WERI-Rb-1 (cell line): ENCODE measurements at regions not wholly inside any gene's neighbourhood (a gene's known extent, or its start where the extent isn't known, plus 50 kb on each side); places are given as distances from the start of the nearest gene placed in this dataset.

Source experiments
- DNase-seq: peaks from one replicate; pipeline ENCODE4 v3.0.0-alpha.2; 2020
- H3K27ac ChIP-seq: fragments of 250-450 bp; sonication (Bioruptor Pico); 2 replicates; pipeline ENCODE4 v1.5.1; 2020; ENCODE audit warnings: mild to moderate bottlenecking, moderate library complexity
- H3K27me3 ChIP-seq: fragments of 250-450 bp; sonication (Bioruptor Pico); 2 replicates; pipeline ENCODE4 v1.5.1; 2021; ENCODE audit warnings: mild to moderate bottlenecking, low read depth, moderate library complexity; ENCODE audit not compliant: insufficient read depth, severe bottlenecking
- H3K36me3 ChIP-seq: fragments of 250-450 bp; sonication (Bioruptor Pico); 2 replicates; pipeline ENCODE4 v1.5.1; 2020; ENCODE audit warnings: mild to moderate bottlenecking, moderate library complexity
- H3K4me3 ChIP-seq: 2 replicates; pipeline ENCODE4 v1.5.1; 2011; ENCODE audit warnings: low read depth, mild to moderate bottlenecking, control low read depth, low read length
- H3K9me3 ChIP-seq: fragments of 250-450 bp; sonication (Bioruptor Pico); 2 replicates; pipeline ENCODE4 v1.5.1; 2021; ENCODE audit warnings: mild to moderate bottlenecking, moderate library complexity; ENCODE audit not compliant: severe bottlenecking
- TF ChIP-seq, protein P1 (sequence below): IDR thresholded peaks from 2 replicates; pipeline ENCODE4 v1.5.1; 2011; ENCODE audit warnings: low read depth, mild to moderate bottlenecking, control low read depth, inconsistent platforms, low read length

DNA sequence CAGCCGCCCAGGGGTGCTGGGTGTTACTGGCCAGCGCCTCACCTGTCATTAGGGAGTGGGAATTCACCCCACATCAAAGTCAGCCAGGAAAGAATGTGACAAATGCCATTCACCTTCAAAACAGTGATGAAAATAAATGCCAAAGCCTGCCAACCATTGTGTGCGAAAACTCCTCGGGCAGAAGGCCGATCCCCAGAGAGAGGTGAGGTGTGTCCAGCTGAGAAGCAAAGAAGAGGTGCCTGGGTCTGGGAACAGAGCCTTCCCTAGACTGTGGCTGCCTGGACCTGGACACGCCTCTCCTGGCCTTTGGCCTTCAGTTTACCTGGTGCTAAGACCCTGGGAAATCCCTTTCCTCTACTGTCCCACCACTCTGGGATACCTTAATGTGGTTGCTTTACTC is 142.7 kb downstream of the CYP26B1 start:
- H3K36me3 ChIP-seq: no peaks in the 10 kb centered on the region
- H3K9me3 ChIP-seq: no peaks in the 10 kb centered on the region
- H3K27me3 ChIP-seq: no peaks in the 10 kb centered on the region
- DNase-seq: no peak
- TF ChIP-seq, protein P1, sequence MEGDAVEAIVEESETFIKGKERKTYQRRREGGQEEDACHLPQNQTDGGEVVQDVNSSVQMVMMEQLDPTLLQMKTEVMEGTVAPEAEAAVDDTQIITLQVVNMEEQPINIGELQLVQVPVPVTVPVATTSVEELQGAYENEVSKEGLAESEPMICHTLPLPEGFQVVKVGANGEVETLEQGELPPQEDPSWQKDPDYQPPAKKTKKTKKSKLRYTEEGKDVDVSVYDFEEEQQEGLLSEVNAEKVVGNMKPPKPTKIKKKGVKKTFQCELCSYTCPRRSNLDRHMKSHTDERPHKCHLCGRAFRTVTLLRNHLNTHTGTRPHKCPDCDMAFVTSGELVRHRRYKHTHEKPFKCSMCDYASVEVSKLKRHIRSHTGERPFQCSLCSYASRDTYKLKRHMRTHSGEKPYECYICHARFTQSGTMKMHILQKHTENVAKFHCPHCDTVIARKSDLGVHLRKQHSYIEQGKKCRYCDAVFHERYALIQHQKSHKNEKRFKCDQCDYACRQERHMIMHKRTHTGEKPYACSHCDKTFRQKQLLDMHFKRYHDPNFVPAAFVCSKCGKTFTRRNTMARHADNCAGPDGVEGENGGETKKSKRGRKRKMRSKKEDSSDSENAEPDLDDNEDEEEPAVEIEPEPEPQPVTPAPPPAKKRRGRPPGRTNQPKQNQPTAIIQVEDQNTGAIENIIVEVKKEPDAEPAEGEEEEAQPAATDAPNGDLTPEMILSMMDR: no peak
- H3K27ac ChIP-seq: no peak overlapping the region
- no peak overlapping the region for H3K4me3 ChIP-seq

DNA sequence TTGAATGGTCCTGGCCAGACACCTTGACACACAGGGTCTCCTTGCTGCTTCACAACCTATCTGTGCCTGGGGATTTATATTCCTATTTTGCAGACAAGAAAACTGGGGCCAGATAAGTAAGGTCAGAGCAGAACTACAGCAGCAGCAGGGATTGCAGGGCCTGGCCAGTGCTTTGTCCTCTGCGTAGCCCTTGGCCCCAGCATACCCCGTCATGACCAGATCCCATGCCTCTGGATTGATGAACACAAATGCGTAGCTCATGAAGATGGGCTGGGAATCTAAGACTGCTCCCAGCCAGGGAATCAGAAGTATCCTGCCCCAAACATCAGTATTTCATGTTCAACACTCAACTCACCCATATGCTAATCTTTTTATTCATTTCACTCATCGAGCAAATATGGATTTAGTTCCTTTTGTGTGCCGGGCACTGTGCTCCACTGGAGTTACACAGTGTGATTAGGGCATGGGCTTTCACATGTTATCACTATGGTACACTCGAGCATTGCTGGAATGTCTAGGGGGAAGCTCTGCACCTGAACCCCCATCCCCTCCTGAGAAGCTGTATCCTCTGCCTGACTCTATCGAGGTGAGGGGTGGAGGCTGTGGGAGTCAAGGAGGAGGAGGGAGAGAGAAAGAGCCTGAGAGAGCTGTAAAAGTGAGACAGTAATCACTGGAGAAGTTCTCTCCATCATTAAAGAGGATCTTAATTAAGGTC is 143.3 kb downstream of the CYP26B1 start:
- DNase-seq: no peak
- Histone ChIP-seq H3K27ac (no peak overlapping the region), H3K36me3 (no peaks in the 10 kb centered on the region), H3K9me3 (no peaks in the 10 kb centered on the region), H3K27me3 (no peaks in the 10 kb centered on the region), H3K4me3 (no peak overlapping the region)
- TF ChIP-seq, protein P1: no peak

DNA sequence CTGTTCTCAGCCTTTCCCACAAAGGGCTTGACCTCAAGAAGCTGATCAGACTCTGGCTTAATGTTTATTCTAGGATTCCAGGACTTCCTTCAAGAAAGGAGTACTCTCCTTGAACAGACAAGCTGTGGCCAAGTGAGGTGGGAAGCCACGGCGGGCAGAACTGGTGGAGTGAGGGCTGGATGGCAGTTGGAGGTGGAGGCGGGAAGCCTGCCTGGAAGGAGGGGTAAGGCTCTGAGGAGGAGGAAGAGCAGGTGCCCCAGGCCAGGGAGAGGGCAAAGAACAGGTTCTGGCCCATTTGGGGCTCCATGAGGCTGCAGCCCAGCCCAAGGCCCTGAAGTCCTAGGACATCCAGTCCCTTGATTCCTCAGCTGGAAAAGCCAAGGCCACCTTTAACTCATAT is 143.9 kb downstream of the CYP26B1 start:
- DNase-seq: no peak
- Histone ChIP-seq H3K27ac (no peak overlapping the region), H3K4me3 (no peak overlapping the region), H3K9me3 (no peaks in the 10 kb centered on the region), H3K27me3 (no peaks in the 10 kb centered on the region), H3K36me3 (no peaks in the 10 kb centered on the region)
- TF ChIP-seq, protein P1: no peak

DNA sequence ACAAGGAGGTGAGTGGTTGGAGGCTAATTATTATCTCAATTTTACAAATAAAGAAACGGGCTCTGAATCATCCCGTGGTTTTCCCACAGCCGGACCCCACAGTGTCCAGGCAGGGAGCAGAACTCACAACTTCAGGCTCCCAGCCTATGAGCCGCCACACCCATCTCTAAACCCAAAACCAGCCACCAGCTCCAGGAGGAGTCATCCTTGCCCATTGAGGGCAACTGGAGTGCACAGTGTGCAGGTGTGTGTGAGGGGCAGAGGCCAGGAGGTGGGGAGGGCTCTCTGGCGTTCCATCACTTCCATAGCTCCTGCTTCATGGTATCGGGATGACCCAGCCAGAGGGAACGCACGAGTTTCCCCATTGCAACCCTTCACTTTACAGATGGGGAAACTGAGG is 144.5 kb downstream of the CYP26B1 start:
- Histone ChIP-seq H3K36me3 (no peaks in the 10 kb centered on the region), H3K4me3 (no peak overlapping the region), H3K27ac (no peak overlapping the region), H3K9me3 (no peaks in the 10 kb centered on the region), H3K27me3 (no peaks in the 10 kb centered on the region)
- TF ChIP-seq, protein P1: no peak
- no peak for DNase-seq

DNA sequence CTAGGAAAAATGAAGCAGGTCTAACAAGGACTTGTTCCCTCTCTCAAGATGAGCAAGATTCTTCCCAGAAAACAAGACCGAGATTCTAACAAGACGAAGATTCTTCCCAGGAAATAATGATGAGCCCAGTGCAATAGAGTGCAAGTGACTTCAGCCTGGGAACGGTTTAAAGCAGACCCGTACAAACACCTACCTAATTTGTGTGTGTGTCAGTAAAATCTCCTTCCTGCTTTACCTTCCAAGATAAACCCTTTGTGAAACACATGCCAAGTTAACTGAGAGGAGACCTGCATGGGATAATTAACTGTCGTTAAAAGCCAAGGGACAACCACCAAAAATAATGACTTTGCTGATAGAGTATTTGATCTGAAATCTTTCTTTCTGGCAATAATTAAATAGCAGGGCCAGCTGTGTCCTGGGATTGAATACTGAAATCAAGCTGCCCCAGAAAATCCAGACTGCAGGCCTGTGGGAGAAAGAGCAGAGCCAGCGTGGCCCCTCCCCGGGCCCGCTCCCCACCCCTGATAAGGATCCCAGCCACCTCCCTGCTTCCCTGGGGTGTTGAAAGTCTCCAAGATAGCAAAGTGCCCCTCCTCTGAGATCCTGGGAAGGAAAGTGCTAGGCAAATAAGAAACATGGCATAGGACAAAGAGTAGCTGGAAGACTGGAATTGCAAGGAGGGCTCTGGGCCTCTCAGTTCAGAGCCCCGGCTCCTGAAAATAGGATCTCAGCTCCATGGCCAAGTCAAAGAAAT is 145.5 kb downstream of the CYP26B1 start:
- TF ChIP-seq, protein P1: no peak

DNA sequence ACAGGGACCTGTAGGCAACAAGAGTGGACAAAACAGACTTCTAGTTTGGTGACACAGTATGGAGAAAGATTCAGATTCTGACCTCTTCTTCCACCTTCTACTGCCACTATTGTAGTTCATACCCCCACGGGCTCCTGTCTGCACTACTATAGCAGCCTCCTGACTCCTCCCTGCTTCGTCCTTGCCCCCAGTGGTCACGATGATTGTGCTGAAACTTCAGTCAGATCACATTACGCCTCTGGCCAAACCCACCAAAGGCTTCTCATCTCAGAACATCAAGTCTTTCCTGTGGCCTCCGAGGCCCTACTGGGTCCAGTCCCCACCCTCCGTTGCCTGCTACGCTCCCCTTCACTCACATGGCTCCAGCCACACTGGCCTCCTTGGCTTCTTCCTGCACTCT is 147.6 kb downstream of the CYP26B1 start:
- no peaks in the 10 kb centered on the region for H3K27me3 ChIP-seq
- TF ChIP-seq, protein P1: no peak
- H3K4me3 ChIP-seq: no peak overlapping the region
- H3K36me3 ChIP-seq: no peaks in the 10 kb centered on the region
- no peaks in the 10 kb centered on the region for H3K9me3 ChIP-seq
- no peak overlapping the region for H3K27ac ChIP-seq
- no peak for DNase-seq

More for the DNA sequence above, 145.5 kb downstream of the CYP26B1 start:
- H3K27ac ChIP-seq: no peak overlapping the region
- H3K36me3 ChIP-seq: no peaks in the 10 kb centered on the region
- no peak for DNase-seq
- H3K9me3 ChIP-seq: no peaks in the 10 kb centered on the region
- no peaks in the 10 kb centered on the region for H3K27me3 ChIP-seq
- no peak overlapping the region for H3K4me3 ChIP-seq
